ENCODE measurements at regions not wholly inside any gene's neighbourhood (a gene's known extent, or its start where the extent isn't known, plus 50 kb on each side); places are given as distances from the start of the nearest gene placed in this dataset.

DNA sequence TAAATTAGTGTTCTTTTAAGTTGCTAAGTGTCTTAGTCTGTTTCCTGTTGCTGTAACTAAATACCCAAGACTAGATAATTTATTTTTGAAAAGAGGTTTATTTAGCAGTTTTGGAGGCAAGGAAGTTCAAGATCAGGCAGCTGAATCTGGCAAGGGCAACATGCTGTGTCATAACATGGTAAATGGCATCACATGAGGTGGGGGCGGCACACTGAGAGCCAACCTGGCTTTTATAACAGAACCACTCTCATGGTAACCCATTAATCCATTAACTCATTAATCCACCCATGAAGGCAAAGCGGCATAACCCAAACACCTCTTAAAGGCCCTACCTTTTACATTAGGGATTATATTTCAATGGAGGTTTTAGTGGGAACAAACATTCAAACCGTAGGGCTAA, 182.2 kb upstream of the GATB start:
- Histone ChIP-seq H3K4me2 (ENCODE audit: insufficient read depth, insufficient read length, low read length) (no peak overlapping the region), H3K79me1 (ENCODE audit: insufficient read depth, low read depth, low read length, poor library complexity, severe bottlenecking) (no peaks in the 10 kb centered on the region), H3T11ph (ENCODE audit: low read length) (no peak overlapping the region), H2BK12ac (ENCODE audit: insufficient read length, low read depth, low read length) (no peak overlapping the region), H2BK5ac (ENCODE audit: insufficient read length, low read length) (no peak overlapping the region), H4K5ac (ENCODE audit: insufficient read length, low read depth, low read length) (no peak overlapping the region), H3K4me1 (ENCODE audit: insufficient read depth, low read length) (no peaks in the 10 kb centered on the region), H3K9ac (ENCODE audit: extremely low read depth, insufficient read length, low read length) (no peak overlapping the region), H3K23ac (ENCODE audit: insufficient read length, low read depth, low read length) (no peak overlapping the region), H4K91ac (ENCODE audit: insufficient read length, low read depth, low read length) (no peak overlapping the region), H3K56ac (ENCODE audit: insufficient read length, low read depth, low read length) (no peak overlapping the region), H2AFZ (ENCODE audit: low read length) (no peak overlapping the region), H3K14ac (ENCODE audit: insufficient read depth, low read length) (no peak overlapping the region), H3K4ac (ENCODE audit: low read depth, low read length) (no peak overlapping the region), H3K18ac (ENCODE audit: insufficient read length, low read depth, low read length) (no peak overlapping the region), H3K27ac (ENCODE audit: insufficient read length, low read depth, low read length) (no peak overlapping the region), H2AK5ac (ENCODE audit: insufficient read length, low read length) (no peak overlapping the region), H2BK120ac (ENCODE audit: low read depth, low read length, poor library complexity, severe bottlenecking) (no peak overlapping the region), H2BK20ac (ENCODE audit: low read depth, low read length, poor library complexity, severe bottlenecking) (no peak overlapping the region), H3K79me2 (ENCODE audit: insufficient read depth, low read length) (no peaks in the 10 kb centered on the region), H3K9me3 (ENCODE audit: control insufficient read depth, low read depth, low read length) (peaks cover 8% of the 10 kb centered on the region), H4K20me1 (ENCODE audit: control insufficient read depth, insufficient read depth, insufficient read length) (no peaks in the 10 kb centered on the region), H3K27me3 (ENCODE audit: insufficient read depth, low read length) (no peaks in the 10 kb centered on the region), H3K23me2 (ENCODE audit: insufficient read length, low read depth, low read length, poor library complexity, severe bottlenecking) (no peaks in the 10 kb centered on the region), H4K8ac (replicated peaks; ENCODE audit: insufficient read length, low read depth, low read length) (no peak overlapping the region), H2BK15ac (ENCODE audit: low read depth, low read length) (no peak overlapping the region)
- Mint-ChIP-seq H3K27ac (no peak overlapping the region), H3K27me3 (ENCODE audit: low read depth) (peaks cover 2% of the 10 kb centered on the region; the same call in 1 of the 2 replicates), H3K4me1 (no peaks in the 10 kb centered on the region), H3K4me3 (no peak overlapping the region), H3K9me3 (peaks cover 31 to 42% of the 10 kb centered on the region in 2 experiments), H3K36me3 (ENCODE audit: insufficient read depth in 1 of 3, low read depth in 3 of 3) (peaks cover 17 to 31% (median 31%) of the 10 kb centered on the region in 3 experiments)
- TF ChIP-seq, protein P1, sequence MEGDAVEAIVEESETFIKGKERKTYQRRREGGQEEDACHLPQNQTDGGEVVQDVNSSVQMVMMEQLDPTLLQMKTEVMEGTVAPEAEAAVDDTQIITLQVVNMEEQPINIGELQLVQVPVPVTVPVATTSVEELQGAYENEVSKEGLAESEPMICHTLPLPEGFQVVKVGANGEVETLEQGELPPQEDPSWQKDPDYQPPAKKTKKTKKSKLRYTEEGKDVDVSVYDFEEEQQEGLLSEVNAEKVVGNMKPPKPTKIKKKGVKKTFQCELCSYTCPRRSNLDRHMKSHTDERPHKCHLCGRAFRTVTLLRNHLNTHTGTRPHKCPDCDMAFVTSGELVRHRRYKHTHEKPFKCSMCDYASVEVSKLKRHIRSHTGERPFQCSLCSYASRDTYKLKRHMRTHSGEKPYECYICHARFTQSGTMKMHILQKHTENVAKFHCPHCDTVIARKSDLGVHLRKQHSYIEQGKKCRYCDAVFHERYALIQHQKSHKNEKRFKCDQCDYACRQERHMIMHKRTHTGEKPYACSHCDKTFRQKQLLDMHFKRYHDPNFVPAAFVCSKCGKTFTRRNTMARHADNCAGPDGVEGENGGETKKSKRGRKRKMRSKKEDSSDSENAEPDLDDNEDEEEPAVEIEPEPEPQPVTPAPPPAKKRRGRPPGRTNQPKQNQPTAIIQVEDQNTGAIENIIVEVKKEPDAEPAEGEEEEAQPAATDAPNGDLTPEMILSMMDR (conservative IDR thresholded peaks at IDR 0.05), result no peak
- DNase-seq, result no peak
- WGBS (ENCODE audit: extremely low coverage, insufficient read length, low lambda C conversion rate), result no CpG with 5 or more reads among the region's 3 CpGs
